Islet precursor cell (in vitro differentiated cells): ENCODE measurements at regions not wholly inside any gene's neighbourhood (a gene's known extent, or its start where the extent isn't known, plus 50 kb on each side); places are given as distances from the start of the nearest gene placed in this dataset.
"Not testable (repeated sequence)": the region's sequence is repeated elsewhere in the genome, so short reads cannot be mapped to it uniquely, and the experiment has no call there.

Experiments
- DNase-seq: peaks from one replicate; pipeline ENCODE4 v3.0.0-alpha.2; 2018

DNA sequence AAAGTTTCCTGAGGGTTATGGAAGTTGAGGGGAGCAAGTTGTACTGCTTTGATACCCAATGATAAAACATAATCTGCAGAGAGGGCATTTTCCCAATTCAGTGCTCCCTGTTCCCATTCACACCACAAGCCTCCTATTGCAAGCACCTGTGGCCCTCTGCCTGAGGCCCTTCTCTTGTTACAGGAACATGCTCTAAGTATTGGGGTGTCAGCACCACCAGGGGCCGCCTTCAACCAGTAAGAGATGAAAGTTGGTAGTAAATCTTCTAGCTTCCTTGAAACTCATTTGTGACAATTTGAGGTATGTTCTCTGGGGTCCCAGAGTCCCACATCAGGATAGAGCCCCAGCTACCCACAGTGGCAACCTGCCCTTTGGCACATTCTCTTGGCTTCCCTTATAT lies 265.4 kb upstream of the ARHGEF26 start:
- DNase-seq = no peak

DNA sequence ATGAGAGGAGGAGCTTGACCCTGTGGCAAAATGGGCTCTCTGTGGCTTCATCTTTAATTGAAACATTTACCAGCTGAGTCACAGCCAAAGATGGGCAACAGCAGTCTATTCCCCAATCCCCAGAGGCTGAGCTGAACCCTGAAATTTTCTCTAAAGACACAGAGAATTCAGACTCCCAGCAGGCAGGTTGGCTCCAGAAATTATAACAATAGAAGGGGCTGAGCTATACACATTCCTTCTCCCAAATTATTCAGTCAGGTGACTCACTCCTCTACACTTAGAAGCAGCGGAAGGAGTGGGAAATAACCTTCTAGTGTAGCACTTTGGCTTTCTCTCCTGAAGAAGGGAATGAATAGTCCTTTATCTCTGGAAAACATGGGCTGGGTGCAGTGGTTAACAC lies 264.3 kb upstream of the ARHGEF26 start:
- peak; percentile 50 for DNase-seq

DNA sequence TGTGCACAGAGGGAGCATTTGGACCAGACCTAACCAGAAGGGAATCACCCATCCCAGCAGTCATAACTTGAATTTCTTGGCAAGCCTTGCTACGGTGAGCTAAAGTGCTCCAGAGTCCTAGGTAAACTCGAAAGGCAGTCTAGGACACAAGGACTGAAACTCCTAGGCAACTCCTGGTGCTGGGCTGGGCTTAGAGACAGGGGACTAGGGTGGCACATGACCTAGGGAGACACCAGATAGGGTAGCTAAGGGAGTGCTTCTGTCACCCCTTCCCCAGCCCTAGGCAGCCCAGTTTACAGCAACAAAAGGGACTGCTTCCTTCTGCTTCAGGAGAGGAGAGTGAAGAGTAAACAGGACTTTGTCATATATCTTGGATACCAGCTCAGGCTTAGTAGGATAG lies 256.4 kb upstream of the ARHGEF26 start:
- no peak for DNase-seq

DNA sequence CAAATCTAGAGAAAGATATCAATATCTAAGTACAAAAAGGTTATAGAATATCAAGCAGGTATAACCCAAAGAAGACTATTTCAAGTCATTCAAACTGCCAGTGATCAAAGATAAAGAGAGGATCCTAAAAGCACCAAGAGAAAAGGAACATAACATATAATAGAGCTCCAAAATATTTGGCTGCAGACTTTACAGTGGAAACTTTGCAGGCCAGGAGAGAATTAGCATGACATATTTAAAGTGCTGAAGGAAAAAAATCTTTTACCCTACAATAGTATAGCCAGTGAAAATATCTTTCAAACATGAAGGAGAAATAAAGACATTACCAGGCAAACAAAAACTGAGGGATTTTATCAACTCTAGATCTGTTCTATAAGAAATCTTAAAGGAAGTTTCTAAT lies 254.3 kb upstream of the ARHGEF26 start:
- no peak for DNase-seq

DNA sequence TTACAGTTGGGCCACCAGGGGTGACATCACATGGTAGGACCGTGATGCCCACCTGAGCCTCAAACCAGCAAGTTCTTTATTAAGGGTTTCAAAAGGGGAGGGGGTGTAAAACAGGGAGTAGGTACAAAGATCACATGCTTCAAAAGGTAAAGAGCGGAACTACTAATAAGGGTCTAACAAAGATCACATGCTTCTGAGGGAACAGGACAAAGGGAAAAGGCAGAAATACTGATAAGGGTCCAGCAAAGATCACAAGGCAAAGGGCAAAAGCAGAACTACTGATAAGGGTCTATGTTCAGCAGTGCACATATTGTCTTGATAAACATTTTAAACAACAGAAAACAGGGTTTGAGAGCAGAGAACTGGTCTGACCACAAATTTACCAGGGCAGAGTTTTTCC lies 246.8 kb upstream of the ARHGEF26 start:
- DNase-seq = not testable (repeated sequence)

DNA sequence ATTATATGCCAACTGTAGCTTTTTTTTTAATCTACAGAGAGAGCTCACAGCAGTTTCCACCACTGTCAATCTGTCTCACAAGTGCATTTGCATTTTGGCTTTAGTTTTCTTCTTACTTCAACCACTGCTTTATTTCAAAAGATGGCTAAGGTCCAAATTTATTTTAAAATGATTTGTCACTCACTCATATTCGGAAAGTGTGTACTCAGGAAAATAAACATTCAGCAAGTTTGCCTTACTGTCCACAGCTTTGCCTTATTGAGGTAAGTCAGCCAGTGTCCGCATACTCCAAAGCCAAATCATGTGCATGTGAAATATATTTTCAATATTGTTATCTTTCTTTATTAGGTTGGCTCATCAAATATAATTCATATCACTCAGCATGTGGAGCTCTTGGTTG lies 240.7 kb upstream of the ARHGEF26 start:
- no peak for DNase-seq

DNA sequence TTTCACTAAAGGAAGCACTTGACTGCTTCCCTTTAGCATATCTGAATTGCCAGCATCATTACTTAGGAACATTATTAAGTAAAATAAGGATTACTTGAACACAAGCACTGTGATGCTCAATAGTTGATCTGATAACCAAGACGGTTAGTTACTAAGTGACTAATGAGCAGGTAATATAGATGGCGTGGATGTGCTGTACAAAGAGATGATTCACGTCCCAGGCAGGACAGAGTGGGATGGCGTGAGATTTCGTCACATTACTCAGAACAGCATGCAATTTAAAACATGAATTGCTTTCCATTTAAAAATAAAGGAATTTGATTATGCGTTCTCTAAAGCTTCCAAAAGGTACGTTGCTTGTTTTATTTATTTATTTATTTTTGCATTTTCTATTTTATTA lies 240.0 kb upstream of the ARHGEF26 start:
- no peak for DNase-seq

DNA sequence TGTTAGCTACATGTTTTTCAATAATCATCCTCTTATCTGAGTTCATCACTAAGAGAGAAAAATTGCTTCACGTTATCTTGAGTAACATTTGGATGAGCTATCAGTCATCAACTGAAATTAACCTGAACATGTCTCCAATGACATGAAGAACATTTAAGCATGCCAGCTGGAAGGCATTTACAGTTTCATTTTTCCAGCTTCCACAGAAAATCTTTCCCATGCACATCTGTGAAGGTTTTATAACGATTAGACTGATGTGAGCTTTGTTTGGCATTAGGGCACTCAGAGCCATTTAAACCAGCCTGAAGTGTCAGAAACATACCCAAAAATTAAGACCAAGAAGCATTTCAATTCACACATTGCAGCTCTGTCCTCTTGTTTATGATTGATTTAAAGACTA lies 235.8 kb upstream of the ARHGEF26 start:
- DNase-seq = no peak

DNA sequence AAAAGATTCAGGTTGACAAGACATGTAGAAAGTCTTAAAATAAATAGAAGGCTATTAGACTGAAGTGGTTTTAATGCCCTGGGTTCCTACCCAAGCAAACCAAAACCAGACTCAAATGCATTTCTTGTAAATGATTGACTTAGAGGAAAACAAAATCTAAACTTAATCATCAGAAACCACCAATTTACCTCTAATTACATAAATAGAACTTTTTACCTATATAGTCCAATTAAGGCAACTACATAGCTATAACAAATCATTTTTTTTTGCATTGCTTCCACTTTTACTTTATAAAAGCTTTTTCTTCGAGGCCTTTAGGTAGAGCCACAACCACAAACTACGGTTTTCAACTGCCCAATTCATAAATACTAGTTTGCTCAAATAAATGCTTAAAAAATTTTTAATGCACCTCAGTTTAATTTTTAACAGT lies 231.3 kb upstream of the ARHGEF26 start:
- no peak for DNase-seq

DNA sequence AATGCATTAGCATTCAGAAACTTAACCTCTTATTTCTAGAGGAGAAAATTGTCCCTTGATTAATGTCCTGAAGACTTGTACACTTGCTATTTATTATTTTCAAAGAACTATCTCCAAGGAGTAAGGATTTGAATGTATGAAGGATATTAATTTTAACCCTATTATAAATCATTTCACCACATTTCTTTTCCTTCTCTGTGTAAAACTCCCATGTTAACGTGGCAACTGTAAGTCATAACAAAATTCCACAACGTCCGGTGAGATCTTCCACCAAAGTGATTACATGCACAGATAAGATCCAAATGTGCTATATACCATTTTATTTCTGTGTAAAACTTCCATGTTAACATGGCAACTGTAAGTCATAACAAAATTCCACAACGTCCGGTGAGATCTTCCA lies 229.1 kb upstream of the ARHGEF26 start:
- no peak for DNase-seq

DNA sequence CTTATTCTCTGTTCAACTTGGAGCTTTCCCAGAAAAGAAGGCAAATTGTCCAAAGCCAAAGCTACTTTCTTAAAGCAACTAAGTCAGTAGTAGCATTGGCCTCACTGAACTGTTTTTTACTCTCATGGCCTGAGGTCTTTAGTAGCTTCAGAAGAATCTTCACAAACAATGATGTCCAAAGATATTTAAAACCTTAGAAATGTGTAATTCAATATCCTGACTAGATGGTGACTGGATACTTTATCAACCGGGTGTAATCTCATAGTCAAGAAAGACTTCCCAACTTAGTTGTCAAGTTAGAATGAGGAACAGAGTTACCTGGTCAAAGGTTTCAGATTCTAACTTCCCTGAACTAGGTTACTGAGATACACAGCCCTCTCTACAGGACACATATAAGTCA lies 226.3 kb upstream of the ARHGEF26 start:
- DNase-seq = no peak

DNA sequence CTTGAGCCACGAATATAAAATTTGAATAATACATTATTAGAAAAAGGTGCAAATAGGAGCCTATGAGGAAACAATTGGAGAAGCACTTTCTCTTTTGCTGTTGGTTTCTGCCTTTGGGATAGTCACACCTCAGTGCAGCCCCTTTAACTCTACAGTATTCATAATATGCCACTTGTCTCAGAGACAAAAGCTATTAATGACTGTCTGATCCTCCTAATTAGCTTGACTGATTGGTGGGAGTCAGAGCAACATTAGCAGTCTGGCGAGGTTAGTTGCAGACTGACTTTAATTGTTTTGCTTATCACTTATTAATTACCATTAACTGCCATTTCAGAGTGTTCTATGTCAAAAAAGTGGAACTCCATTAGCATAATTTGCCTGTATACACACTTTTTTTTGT lies 225.0 kb upstream of the ARHGEF26 start:
- no peak for DNase-seq

DNA sequence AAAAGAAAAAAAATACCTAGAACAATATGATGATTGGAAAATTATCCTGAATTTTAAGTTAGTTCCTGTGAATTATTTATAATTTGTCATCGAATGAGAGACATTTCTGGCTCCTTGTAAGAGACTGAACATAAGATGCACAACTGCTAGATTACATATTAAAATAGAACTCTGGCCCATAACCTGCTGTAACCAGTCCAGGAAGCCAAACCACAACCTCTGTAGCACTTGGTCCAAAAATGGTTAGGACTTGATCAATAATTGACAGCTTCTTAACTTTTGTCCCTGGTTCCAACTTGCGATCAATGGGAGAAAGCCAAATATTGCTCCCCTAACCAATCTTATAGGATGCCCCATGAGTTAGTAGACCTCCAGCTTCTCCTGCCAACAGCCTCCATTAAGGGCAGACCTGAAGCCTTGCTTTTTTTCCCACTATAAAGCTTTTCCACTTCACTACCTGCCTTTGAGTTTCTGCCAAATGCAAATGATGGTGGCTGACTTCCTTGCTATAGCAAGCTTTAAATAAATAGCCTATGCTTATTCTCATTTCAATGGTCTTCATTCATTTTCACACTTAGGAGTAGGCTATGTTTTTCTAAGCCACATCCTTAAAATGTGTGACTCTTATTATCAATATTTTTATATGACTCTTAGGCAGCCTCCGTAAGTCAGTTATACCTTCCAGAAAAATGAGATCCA lies 224.0 kb upstream of the ARHGEF26 start:
- no peak for DNase-seq

DNA sequence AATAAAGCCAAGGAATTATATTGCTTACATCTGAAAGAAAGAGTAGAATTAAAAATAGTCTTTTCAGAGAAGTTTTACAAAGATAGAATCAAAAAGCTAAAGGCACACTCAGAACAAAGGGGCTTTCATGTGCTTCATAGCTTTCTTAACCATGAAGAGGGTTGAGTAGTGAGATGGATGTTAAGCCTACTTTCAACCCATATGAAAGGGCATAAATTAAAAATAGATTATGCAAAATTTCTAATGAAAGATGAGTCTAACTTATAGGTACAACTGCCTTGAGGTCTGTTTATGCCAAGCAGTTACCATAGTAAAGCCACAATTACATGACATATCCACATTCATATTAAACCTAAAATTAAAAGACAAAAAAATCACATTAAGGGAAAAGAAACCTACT lies 223.3 kb upstream of the ARHGEF26 start:
- no peak for DNase-seq

DNA sequence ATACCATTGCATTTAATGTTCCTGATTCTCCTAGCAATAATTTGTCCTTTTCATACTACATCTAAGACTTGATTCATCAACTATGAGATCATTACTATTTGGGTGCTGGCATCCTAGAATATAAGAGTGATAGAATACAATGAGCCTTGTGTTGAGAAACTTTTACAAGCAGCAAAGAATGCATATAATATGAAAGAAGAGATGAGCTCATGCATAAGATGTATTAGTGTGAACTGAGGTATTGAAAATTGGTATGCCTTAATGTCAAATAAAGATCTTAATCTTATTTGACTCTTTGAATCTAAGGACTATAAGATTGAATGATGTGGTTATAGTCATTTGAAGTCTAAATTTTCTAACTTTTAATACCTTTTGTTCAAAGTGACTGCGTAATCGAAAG lies 220.0 kb upstream of the ARHGEF26 start:
- no peak for DNase-seq

DNA sequence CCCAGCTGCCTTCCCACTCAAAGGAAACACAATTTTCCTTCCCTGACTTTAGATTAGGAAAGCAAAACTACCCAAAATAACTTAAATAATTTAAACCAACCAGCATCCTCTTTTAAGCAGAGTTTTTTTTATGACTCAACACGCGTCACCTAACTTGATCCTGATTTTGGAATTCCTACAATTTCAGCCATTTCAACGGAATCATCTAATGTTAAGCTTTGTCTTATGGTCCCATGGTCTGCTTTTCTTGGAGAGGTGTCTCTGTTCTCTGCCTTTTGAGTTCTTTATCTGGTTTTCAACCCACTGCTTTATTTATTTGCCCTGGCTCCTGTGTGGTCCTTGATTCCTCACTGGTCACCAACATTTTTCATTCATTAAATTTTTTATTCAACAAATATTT lies 219.2 kb upstream of the ARHGEF26 start:
- no peak for DNase-seq

DNA sequence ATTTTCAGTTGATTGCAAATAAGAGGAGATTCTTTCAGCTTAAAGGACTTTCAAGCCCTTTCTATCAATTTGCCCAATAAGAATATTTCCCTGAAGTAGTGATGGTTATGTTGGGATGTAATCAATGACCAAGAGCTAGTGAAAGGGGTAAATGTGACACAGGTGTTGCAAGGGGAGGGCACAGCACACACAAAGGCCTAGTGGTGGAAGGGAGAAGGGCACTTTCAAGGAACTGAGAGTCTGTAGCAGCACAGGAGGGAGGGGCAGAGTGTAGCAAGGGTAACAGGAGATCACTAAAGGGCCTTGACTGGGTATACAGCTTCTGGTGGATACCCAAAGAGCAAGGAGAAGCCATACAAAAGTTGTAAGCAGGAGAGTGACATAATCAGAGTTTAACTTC lies 217.8 kb upstream of the ARHGEF26 start:
- no peak for DNase-seq

DNA sequence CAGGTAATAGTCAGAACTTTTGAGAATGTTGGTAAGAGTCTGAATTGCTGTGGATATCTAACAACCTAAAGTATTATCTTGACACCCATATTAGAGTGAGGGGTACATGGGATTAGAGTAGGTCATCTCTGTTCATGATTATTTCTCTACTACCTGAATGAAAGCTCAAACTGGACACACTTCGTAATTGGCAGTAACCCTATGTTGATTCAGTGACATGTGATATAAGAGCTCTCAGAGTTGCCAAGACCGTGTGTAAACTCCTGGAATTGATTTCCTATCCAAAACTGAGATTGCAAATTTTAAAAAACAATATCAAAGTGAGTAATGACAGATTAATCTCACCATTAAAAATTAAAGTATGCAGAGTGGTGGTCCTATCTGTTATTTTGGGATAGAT lies 214.8 kb upstream of the ARHGEF26 start:
- DNase-seq = no peak

DNA sequence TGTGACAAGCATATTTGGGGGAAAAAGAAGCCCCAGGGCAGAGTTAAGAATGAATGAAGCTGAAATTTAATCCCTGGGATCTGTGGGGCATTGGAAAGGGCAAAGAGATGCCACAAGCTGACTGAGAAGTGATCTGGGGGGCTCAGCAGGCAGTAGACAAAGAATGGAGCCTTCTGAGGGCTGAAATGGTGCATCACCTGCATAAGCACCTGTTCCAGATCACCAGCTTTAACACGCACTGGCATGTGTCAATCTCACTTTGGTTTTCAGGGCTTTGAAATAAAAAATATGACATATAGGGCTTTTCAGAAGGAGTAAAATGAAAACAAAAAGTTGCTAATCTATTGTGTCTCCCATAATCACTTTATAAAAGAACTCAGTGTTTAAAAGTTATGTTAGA lies 210.8 kb upstream of the ARHGEF26 start:
- no peak for DNase-seq

DNA sequence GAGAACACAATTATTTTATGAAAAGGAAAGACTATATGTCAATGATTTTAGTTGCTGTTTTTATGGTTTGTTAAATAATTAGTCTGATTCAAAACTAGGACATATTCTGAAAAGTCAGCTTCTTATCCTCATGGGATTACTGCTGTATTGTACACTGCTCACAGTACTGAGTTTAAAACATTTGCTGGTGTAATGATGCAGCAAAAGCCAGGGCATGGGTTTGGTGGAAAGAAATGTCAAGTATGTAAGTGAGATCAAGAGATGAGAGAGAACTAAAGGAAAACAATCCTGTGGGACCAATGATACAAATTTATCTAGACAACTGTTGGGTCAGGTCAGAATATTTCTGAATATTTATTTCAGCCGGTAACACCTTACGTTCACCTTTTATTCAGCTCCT lies 210.1 kb upstream of the ARHGEF26 start:
- no peak for DNase-seq

DNA sequence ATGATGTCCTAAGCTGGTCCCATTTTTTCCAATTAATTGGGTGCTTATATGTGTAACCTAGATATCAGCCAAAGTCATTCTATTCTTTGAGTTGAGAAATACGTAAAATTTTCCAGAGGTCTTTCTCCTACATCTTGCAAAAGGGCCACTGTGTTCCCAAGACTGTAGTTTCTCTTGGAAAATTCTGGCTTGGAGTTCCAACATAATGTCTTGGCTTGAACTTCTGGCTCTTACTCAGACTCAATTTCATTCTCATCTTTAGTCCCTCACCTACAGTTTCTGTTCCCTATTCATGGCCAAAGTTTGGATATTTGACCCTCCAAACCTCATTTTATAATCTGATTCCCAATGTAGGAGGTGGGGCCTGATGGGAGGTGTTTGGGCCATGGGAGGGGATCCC lies 201.4 kb upstream of the ARHGEF26 start:
- DNase-seq = no peak

DNA sequence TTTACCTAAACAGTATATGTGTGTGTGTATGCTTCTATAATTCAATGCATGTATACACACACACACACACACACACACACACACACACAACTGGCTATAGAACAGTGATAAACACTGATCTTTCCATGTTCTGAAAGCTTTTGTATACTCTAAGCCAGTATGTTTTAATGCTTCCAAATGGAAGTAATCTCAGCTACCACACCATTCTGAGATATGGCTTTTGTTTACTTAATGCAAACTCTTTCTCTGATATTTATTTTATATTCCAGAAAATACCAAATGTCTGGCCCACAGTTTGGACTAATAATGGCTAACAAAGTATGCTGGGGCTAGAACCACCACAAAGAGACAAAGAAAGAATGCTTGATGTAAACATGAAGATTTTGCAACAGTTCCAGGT lies 199.4 kb upstream of the ARHGEF26 start:
- no peak for DNase-seq

DNA sequence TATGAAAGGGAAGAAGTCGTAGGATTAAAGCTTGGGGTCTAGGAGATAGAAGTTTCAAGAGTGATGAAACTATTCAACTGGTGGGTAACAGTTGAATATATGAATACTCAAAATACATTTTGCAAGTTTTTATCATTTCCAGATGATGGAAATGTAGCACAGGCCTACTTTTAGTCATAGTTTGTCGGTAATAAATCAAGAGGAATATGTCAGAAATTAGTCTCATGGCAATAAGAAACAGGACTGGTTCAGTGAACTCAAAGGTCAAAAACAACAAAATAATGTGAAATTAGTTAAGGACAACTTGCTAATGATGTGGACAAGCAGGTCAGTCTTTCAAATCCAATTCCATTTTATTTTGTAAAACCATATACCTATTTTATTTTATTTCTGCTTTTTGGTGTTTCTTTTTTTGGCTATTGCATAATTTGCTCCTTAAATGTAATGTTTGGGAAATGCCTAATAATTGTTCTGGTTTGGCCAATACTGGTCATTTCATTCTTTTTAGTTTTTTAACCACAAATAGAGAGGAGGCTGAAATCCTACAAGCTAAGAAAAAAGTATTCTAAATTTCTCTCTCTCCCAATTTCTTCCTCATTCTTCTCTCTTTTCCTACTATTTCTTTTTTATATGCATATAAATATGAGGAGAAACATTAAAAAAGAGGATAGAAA lies 195.2 kb upstream of the ARHGEF26 start:
- no peak for DNase-seq

DNA sequence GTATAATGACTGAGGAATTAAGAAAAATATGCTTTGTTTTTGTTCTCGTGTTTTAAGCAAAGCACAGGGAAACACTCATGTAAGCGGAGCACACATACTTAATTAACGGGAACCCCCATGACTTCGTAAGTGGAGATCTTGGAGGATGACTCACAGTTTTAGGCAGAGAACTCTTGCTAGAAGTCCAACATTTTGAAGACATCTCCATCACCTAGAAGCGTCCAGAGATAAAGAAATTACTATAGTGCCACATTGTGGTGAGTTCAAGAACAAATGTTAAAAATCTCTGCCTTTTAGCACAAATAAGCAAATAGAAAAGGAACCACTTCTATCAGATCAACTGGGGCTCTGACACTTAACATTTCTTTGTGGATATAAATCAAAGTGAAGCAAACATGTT lies 194.1 kb upstream of the ARHGEF26 start:
- no peak for DNase-seq

DNA sequence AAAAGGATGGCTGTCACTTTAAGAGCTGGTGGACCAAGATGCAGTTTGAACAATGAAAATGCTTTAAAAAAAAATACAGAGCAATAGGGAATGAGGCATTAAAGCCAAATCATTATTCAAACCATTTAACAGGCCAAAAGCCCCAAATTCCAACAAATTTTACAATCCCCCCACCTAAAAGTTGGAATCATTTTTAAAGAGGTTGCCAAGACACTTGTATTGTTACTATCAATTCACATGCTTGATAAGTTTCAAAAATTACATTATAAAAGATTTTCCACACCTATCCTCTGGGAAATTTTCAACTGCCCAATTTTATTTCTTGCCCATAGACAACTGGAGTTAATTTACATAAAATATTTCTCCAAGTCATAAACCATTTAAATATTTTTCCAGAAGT lies 192.3 kb upstream of the ARHGEF26 start:
- no peak for DNase-seq
